KMS-11 (cell line): ENCODE measurements at regions not wholly inside any gene's neighbourhood (a gene's known extent, or its start where the extent isn't known, plus 50 kb on each side); places are given as distances from the start of the nearest gene placed in this dataset.
"Not testable (repeated sequence)": the region's sequence is repeated elsewhere in the genome, so short reads cannot be mapped to it uniquely, and the experiment has no call there.

Source experiments
- H2AFZ ChIP-seq: fragments of 200-600 bp; sonication (generic); 2 replicates; pipeline ENCODE4 v1.6.1; 2016; ENCODE audit warnings: antibody characterized with exemption, mixed run types, low read depth
- H3K27ac ChIP-seq: fragments of 200-600 bp; sonication (generic); 2 replicates; pipeline ENCODE4 v1.6.1; 2016; ENCODE audit warnings: mild to moderate bottlenecking, mixed run types
- H3K27me3 ChIP-seq: fragments of 200-600 bp; sonication (generic); 2 replicates; pipeline ENCODE4 v1.6.1; 2017; ENCODE audit warnings: mild to moderate bottlenecking, low read depth, mixed run types, moderate library complexity; ENCODE audit not compliant: insufficient read depth
- H3K36me3 ChIP-seq: fragments of 200-600 bp; sonication (generic); 2 replicates; pipeline ENCODE4 v1.6.1; 2017; ENCODE audit warnings: mild to moderate bottlenecking, mixed run types; ENCODE audit not compliant: insufficient read depth
- H3K4me1 ChIP-seq: fragments of 200-600 bp; sonication (generic); 2 replicates; pipeline ENCODE4 v1.6.1; 2016; ENCODE audit warnings: mild to moderate bottlenecking, low read depth, mixed run types; ENCODE audit not compliant: poor library complexity, severe bottlenecking
- H3K4me2 ChIP-seq: fragments of 200-600 bp; sonication (generic); 2 replicates; pipeline ENCODE4 v1.7.0; 2016; ENCODE audit warnings: mild to moderate bottlenecking, mixed run types
- H3K4me3 ChIP-seq: fragments of 200-600 bp; sonication (generic); IDR thresholded peaks from 2 replicates; pipeline ENCODE4 v1.6.1; 2017; ENCODE audit warnings: low read depth, low read length, mixed read lengths; ENCODE audit not compliant: insufficient read depth
- H3K79me2 ChIP-seq: fragments of 200-600 bp; sonication (generic); 2 replicates; pipeline ENCODE4 v1.6.1; 2016; ENCODE audit warnings: low read depth, mixed run types; ENCODE audit not compliant: insufficient read depth
- H3K9ac ChIP-seq: fragments of 200-600 bp; sonication (generic); 2 replicates; pipeline ENCODE4 v1.6.1; 2016; ENCODE audit warnings: mild to moderate bottlenecking, mixed run types
- H4K20me1 ChIP-seq: fragments of 200-600 bp; sonication (generic); 2 replicates; pipeline ENCODE4 v1.6.1; 2016; ENCODE audit warnings: mild to moderate bottlenecking, mixed run types; ENCODE audit not compliant: insufficient read depth
- TF ChIP-seq, protein P1 (sequence below): fragments of 200-600 bp; sonication (generic); conservative IDR thresholded peaks from 2 replicates; pipeline ENCODE4 v1.6.1; 2017; ENCODE audit warnings: low read depth, mild to moderate bottlenecking, antibody characterized with exemption, low read length, moderate library complexity, mixed read lengths

DNA sequence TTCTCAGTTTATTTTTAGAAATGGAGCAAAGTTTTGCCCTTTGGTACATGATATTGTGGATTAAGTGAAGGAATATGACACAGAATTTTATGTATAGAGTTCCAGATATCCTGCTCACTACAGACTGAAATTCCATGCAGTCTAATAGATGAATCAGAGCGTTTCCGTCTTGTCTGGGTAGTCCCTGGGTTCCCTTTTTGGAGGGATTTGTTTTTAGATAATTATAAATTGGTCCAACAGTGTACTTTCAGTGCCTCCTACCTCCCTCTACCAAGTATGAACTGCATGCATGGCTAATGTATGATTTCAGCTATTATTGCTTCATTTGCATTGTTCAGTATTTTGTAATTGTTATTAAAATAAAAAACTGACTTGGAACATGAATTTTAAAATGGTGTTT lies 74.4 kb downstream of the SEPTIN7 start:
- H3K36me3 ChIP-seq, result no peaks in the 10 kb centered on the region
- no peaks in the 10 kb centered on the region for H3K79me2 ChIP-seq
- H3K27ac ChIP-seq, result no peak overlapping the region
- H3K4me1 ChIP-seq, result no peaks in the 10 kb centered on the region
- H3K4me3 ChIP-seq, result no peak overlapping the region
- no peaks in the 10 kb centered on the region for H4K20me1 ChIP-seq
- H3K9ac ChIP-seq, result no peak overlapping the region
- no peaks in the 10 kb centered on the region for H3K27me3 ChIP-seq
- no peak overlapping the region for H3K4me2 ChIP-seq
- no peak overlapping the region for H2AFZ ChIP-seq
- TF ChIP-seq, protein P1, sequence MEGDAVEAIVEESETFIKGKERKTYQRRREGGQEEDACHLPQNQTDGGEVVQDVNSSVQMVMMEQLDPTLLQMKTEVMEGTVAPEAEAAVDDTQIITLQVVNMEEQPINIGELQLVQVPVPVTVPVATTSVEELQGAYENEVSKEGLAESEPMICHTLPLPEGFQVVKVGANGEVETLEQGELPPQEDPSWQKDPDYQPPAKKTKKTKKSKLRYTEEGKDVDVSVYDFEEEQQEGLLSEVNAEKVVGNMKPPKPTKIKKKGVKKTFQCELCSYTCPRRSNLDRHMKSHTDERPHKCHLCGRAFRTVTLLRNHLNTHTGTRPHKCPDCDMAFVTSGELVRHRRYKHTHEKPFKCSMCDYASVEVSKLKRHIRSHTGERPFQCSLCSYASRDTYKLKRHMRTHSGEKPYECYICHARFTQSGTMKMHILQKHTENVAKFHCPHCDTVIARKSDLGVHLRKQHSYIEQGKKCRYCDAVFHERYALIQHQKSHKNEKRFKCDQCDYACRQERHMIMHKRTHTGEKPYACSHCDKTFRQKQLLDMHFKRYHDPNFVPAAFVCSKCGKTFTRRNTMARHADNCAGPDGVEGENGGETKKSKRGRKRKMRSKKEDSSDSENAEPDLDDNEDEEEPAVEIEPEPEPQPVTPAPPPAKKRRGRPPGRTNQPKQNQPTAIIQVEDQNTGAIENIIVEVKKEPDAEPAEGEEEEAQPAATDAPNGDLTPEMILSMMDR, result no peak

DNA sequence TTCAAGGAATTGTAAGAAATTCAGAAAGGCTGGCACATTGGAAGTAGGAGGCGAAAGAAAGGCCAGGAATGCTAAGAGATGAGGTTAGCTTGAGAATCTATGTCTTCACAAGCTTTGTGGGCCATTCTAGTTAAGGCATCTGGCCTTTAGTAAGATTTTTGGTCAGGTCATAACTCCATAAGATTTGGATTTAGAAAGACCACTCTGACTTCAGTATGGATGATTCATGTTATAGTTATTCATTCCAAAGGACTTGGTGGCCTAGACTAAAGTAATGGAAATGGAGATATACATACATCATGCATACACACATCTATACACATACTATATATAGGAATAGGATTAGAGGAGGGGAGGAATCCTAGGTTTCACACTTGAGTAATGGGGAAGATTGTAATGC lies 77.5 kb downstream of the SEPTIN7 start:
- no peaks in the 10 kb centered on the region for H3K4me1 ChIP-seq
- no peaks in the 10 kb centered on the region for H3K27me3 ChIP-seq
- no peaks in the 10 kb centered on the region for H3K36me3 ChIP-seq
- H3K27ac ChIP-seq, result no peak overlapping the region
- no peak overlapping the region for H2AFZ ChIP-seq
- H4K20me1 ChIP-seq, result no peaks in the 10 kb centered on the region
- no peak overlapping the region for H3K4me2 ChIP-seq
- TF ChIP-seq, protein P1, result no peak
- no peak overlapping the region for H3K4me3 ChIP-seq
- H3K79me2 ChIP-seq, result no peaks in the 10 kb centered on the region
- H3K9ac ChIP-seq, result no peak overlapping the region

DNA sequence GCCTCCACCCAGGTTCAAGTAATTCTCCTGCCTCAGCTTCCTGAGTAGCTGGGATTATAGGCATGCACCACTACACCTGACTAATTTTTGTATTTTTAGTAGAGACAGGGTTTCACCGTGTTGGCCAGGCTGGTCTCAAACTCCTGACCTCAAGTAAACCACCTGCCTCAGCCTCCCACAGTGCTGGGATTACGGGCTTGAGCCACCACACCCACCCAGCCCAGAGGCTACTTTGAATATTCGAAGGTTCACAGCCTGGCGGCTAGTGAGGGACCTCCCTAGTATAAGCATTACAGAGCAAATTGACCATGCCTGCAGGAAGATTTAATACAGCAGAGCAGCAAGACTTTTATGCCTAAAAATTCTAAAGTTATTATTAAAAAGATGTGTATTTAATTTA lies 86.6 kb downstream of the SEPTIN7 start:
- not testable (repeated sequence) for H3K27ac ChIP-seq, H3K9ac ChIP-seq, H3K4me1 ChIP-seq, H3K79me2 ChIP-seq, H4K20me1 ChIP-seq, H3K27me3 ChIP-seq, H3K4me3 ChIP-seq, H3K4me2 ChIP-seq, H3K36me3 ChIP-seq, H2AFZ ChIP-seq

DNA sequence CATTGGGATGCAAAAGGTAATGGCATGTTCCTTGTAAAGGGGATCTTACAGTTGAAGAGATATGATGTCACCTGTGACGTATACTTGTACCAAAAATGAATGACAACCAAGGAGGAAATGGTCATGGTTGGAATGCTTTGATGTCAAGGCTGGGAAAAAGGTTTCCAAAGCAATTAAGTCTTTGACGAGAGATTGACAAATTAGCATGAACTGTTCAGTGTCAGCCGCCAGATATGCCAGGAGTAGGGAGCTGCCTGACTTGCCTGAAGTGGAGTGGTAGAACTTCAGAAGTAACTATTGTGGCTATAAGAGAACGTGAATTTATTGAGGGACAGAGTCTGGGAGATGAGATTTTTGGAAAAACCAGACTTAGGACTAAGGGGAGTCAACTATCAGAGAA lies 88.1 kb downstream of the SEPTIN7 start:
- Histone ChIP-seq H3K36me3 (no peaks in the 10 kb centered on the region), H3K4me3 (no peak overlapping the region), H3K27me3 (no peaks in the 10 kb centered on the region), H2AFZ (no peak overlapping the region), H3K9ac (no peak overlapping the region), H3K4me1 (peaks cover 8% of the 10 kb centered on the region), H4K20me1 (no peaks in the 10 kb centered on the region), H3K27ac (no peak overlapping the region), H3K79me2 (no peaks in the 10 kb centered on the region), H3K4me2 (no peak overlapping the region)
- TF ChIP-seq, protein P1, result no peak

DNA sequence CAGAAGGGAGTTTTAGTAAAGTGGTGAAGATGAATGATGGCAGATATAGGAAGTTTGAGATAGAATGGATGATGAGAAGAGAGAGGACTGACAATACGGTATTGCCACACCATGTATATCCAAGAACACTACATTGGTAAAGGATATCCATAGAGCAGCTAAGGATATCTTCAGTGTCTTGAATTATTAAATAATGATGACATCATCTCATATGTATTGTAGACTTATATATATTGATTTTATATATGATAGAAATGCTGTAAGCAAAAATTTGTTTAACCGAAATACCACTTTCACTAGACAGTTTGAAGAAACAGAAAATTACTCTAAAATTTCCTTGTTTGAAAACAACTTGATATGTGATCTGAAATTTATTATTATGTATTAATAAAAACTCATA lies 89.0 kb downstream of the SEPTIN7 start:
- Histone ChIP-seq H4K20me1 (no peaks in the 10 kb centered on the region), H3K4me1 (peaks cover 13% of the 10 kb centered on the region), H2AFZ (no peak overlapping the region), H3K27ac (no peak overlapping the region), H3K4me2 (no peak overlapping the region), H3K9ac (no peak overlapping the region), H3K79me2 (no peaks in the 10 kb centered on the region), H3K4me3 (no peak overlapping the region), H3K36me3 (no peaks in the 10 kb centered on the region), H3K27me3 (no peaks in the 10 kb centered on the region)
- TF ChIP-seq, protein P1, result no peak
